GM21737 (cell line): ENCODE measurements at regions not wholly inside any gene's neighbourhood (a gene's known extent, or its start where the extent isn't known, plus 50 kb on each side); places are given as distances from the start of the nearest gene placed in this dataset.
A peak's percentile ranks its signal among the peaks of the same experiment; 100 is the strongest.

ENCODE experiments used
- ATAC-seq: cut with Tn5 transposase; IDR thresholded peaks from one replicate; pipeline ENCODE4 v1.9.1; 2021; ENCODE audit warnings: mild to moderate bottlenecking, moderate library complexity; ENCODE audit not compliant: unreplicated experiment

DNA sequence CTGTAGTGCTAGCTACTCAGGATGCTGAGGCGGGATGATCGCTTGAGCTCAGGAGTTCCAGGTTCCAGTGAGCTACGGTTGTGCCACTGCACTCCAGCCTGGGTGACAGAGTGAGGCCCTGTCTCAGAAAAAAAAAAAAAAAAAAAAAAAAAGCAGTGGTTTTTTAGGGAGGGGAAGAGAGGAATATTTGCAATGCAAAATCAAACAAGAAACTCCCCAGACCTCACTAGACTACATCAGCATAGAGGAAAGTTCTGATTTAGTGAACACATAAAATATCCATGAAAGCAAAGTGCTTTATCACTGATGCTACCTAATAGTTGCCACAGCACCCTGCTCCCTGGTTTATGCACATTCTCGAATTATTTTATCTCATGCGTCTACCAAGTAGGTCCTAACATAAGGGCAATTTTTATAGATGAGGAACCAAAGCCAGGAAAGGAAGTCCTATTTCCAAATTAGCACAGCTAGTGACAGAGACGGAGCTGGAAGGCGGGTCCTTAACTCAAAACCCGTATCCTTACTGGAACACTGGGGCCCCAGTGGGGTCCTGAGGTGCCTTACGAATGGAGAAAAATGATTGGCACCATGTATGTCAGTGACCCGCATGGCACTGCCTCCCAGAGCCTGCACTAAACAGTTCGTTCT is 50.7 kb upstream of the GPR157 start:
- no peak for ATAC-seq

DNA sequence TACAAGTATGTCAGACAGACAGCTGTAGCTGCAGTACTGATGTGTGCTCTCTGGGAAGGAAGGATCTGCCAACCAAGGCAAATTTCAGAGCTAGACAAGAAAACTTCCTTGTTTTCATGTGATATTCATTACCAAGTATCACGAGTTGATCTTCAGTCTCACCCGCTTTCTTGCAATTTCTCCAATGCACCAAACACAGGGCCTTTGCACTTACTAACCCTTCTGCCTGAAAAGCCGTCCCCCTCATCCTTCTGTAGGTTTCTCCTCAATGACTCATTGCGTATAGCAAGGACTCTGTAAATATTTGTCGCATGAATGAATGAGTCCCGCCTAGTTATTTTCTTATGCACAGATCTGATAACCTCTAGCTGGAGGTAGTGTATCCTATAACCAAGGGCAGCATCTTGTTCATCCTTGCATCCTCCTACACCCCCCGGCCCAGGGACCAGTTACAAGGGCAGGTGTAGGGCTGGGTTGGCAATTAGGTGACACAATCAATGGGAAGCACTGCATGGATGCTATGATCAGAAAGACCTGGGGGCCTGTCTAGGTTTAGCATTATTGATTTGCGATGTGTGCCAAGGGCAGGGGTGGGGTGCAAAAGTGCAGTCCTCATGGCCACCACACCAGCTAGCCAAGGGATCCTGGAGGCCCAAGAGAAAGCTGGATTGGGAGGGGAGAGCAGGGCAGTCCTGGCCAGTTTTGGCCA is 51.4 kb upstream of the GPR157 start:
- no peak for ATAC-seq

DNA sequence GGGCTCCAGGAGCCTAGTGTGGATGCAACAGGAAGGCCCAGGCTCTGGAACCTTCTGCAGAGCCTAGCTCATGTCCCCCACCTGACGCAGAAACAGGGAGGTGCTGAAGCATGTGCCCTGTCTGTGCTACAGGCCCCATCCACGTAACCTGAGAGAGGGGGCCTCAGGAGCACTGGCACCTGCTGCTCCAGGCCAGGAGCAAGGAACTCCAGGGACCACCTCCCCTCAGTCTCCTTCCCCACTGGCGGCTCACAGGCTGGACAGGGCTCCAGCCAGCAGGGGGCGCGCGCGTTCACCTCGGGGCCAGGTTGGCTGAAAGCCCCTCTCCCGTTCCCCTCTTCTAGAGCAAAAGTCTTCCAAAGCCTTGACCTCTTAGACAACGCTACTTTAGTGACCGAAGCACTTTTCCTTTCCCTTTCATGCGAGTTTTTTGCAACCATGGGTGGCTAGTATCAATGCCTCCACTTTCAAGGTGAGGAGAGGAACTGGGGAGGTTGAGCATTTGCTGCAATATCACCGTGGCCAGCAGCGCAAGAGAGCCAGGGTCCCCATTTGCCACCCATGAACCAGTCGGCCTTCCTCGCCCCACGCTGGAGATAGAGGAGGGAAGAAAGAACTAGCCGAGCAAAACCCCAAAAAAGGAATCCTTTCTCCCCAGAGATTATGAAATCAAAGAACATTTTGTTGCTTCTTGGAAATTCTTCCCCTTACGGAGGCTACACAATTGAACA is 52.4 kb upstream of the GPR157 start:
- ATAC-seq, result peak; percentile 41

DNA sequence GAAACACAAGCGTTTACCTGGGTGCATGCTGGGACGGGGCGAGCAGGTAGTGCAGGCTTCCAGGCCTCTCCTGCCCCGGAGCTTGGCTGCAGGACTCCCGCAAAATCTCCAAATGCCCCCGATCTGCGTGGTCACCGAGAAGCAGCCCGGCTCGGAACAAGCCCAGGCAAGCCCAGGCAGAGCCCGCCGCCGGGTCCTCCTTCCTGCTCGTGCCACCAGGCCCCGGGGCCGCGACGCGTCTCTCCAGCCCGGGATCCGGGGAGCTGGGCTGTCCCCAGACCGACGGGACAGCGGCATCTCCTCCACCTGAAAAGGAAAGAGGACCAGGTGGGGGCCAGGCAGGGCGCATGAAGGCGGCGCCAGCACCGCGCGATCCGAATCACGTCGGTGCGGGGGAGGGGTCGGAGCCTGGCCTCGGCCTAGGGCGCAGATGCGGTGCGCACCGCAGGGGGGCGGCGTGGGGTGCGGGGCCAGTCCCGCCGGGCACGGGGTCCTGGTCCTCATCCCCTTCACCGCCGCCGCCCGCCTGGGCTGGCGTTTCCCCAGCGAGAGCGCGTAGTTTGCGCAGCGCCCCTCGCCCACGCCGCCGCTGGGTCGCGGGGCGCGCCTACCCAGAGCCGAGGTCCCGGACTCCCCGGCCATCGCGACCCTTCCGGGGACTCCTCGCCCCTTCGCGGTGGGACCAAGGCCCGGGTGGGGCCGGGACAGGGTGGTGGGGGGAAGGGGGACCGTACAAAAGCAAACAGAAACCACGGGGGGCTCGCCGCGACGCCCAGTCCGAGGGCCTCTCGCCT is 52.4 kb upstream of the H6PD start:
- no peak for ATAC-seq

DNA sequence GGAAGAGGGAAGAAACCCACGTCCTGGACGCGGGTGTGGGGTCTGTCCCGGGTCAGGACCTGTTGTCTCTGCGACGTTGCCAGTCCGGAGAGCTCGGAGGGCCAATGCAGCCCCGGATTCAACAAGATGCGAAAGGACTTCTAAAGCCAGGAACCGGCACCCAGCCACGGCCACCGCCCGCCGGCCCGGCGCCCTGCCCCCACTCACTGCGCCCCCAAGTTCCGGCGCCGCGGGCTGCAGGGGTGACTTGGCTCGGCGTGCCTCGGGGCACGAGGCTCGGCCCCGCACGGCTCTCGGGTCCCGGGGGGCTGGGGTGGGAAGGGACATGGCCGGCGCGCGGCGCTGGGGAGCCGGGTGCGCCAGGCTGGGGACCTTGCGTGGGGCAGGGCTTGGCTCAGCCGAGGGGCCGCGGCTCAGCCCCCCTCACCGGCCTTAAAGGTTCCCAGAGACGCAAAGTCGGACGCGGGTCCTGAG is 51.8 kb upstream of the H6PD start:
- no peak for ATAC-seq

DNA sequence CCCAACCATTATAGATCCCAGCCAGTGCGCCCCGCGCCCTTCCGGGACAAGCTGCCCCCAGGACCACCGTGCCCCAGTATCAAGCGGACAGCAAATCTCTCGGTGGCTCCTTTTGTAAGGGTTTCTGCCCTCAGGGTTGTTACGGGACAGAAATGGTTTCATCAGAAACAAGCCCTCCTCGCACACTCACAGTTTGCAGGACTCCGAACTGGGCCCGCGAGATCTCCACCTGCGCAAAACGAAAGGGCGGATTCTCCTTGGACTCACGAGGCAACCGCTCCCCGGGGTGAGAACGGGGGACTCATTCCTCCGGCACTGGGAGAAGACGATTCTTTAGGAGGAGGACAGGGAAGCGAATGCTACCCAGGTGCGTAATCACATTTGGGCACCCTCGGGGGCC is 51.1 kb upstream of the H6PD start:
- no peak for ATAC-seq

DNA sequence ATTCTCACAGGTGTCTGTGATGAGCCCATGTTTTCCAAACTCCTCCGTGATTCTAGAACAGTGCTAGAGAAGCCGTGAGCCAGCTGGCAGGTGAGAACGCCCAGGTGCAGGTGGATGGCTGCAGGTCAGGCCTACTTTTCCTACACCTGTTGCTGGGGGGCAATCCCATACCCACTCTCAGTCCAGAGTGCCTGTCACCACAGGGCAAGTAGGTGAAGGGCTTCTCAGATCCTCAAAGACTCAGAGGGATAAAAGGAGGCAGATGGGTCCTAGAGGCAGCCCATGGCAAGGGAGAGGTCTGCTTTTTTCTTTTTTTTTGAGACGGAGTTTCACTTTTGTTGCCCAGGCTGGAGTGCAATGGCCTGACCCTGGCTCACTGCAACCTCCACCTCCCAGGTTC is 50.7 kb upstream of the H6PD start:
- ATAC-seq, result no peak

DNA sequence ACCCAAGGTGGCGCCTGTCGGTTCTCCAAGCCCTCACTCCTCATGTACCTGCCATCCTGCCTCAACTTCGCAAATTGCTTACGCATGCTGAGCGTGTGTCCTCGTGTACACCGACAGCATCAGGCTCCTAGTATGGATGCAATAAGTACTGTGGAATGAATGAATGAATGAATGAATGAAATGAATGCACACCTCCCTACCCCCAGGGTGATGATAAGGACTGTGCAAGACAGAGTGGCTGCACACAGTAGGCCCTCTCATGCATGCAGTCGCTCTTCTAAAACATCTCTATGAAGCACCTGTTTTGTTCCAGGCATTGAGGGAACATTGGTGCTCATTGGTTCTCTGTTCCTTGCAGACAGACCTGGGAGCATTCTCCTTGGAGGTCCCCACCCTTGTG is 49.8 kb upstream of the H6PD start:
- ATAC-seq, result no peak
